ENCODE measurements at regions not wholly inside any gene's neighbourhood (a gene's known extent, or its start where the extent isn't known, plus 50 kb on each side); places are given as distances from the start of the nearest gene placed in this dataset.
A peak's percentile ranks its signal among the peaks of the same experiment; 100 is the strongest.

- DNase-seq (ENCODE audit: low spot score), result no peak
Measured at GRCh38 chr12:45549337-45549902, 180.1 kb upstream of the ARID2 start.

- DNase-seq (ENCODE audit: low spot score), result no peak
Measured at GRCh38 chr12:45553204-45553603, 176.3 kb upstream of the ARID2 start.

GRCh38 chr12:45557016-45557415 is 172.5 kb upstream of the ARID2 start:
- no peak for DNase-seq (ENCODE audit: low spot score)

- no peak for DNase-seq (ENCODE audit: low spot score)
Measured at GRCh38 chr12:45558353-45558752, 171.2 kb upstream of the ARID2 start.

- DNase-seq (ENCODE audit: low spot score), result no peak
Measured at GRCh38 chr12:45559537-45559936, 170.0 kb upstream of the ARID2 start.

- DNase-seq (ENCODE audit: low spot score), result no peak
Measured at GRCh38 chr12:45560689-45561088, 168.8 kb upstream of the ARID2 start.

- DNase-seq (ENCODE audit: low spot score), result no peak
Measured at GRCh38 chr12:45561488-45561887, 168.0 kb upstream of the ARID2 start.

GRCh38 chr12:45565590-45565989 is 163.9 kb upstream of the ARID2 start:
- DNase-seq (ENCODE audit: low spot score), result no peak

- no peak for DNase-seq (ENCODE audit: low spot score)
Measured at GRCh38 chr12:45566257-45566656, 163.2 kb upstream of the ARID2 start.

GRCh38 chr12:45568808-45569207 is 160.7 kb upstream of the ARID2 start:
- no peak for DNase-seq (ENCODE audit: low spot score)

- no peak for DNase-seq (ENCODE audit: low spot score)
Measured at GRCh38 chr12:45570501-45570900, 159.0 kb upstream of the ARID2 start.

- DNase-seq (ENCODE audit: low spot score), result no peak
Measured at GRCh38 chr12:45572114-45572513, 157.4 kb upstream of the ARID2 start.

GRCh38 chr12:45575417-45575816 is 154.1 kb upstream of the ARID2 start:
- no peak for DNase-seq (ENCODE audit: low spot score)

- DNase-seq (ENCODE audit: low spot score), result no peak
Measured at GRCh38 chr12:45575823-45576475, 153.6 kb upstream of the ARID2 start.

- no peak for DNase-seq (ENCODE audit: low spot score)
Measured at GRCh38 chr12:45577844-45578399, 151.6 kb upstream of the ARID2 start.

- no peak for DNase-seq (ENCODE audit: low spot score)
Measured at GRCh38 chr12:45580356-45580969, 149.0 kb upstream of the ARID2 start.

GRCh38 chr12:45581112-45581511 is 148.4 kb upstream of the ARID2 start:
- DNase-seq (ENCODE audit: low spot score), result no peak

GRCh38 chr12:45582536-45582935 is 147.0 kb upstream of the ARID2 start:
- no peak for DNase-seq (ENCODE audit: low spot score)

GRCh38 chr12:45582986-45583659 is 146.4 kb upstream of the ARID2 start:
- DNase-seq (ENCODE audit: low spot score), result peak; percentile 53

GRCh38 chr12:45584336-45584735 is 145.2 kb upstream of the ARID2 start:
- DNase-seq (ENCODE audit: low spot score), result no peak

- no peak for DNase-seq (ENCODE audit: low spot score)
Measured at GRCh38 chr12:45585522-45586230, 143.8 kb upstream of the ARID2 start.

GRCh38 chr12:45586486-45586885 is 143.0 kb upstream of the ARID2 start:
- no peak for DNase-seq (ENCODE audit: low spot score)

All from A172 (cell line).